ENCODE measurements at regions not wholly inside any gene's neighbourhood (a gene's known extent, or its start where the extent isn't known, plus 50 kb on each side); places are given as distances from the start of the nearest gene placed in this dataset.

DNA sequence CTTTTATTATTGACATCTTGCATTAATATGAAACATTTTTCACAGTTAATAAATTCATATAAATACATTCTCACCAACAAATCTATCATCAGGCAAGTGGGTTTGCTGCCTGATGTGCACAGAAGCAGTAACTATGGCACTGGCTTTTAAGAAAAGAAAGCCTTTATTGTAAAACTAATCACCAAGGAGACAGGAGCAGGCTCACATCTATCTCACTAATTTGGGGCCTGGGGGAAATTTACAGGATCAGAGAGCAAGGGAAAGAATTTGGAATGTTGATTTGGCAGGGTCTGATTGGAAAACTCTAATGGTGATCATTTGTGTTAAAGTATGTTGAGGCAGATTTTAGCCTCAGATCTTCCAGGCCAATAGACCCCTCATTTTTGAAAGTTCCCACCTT, 605.7 kb downstream of the POM121L12 start:
- TF ChIP-seq, protein P1, sequence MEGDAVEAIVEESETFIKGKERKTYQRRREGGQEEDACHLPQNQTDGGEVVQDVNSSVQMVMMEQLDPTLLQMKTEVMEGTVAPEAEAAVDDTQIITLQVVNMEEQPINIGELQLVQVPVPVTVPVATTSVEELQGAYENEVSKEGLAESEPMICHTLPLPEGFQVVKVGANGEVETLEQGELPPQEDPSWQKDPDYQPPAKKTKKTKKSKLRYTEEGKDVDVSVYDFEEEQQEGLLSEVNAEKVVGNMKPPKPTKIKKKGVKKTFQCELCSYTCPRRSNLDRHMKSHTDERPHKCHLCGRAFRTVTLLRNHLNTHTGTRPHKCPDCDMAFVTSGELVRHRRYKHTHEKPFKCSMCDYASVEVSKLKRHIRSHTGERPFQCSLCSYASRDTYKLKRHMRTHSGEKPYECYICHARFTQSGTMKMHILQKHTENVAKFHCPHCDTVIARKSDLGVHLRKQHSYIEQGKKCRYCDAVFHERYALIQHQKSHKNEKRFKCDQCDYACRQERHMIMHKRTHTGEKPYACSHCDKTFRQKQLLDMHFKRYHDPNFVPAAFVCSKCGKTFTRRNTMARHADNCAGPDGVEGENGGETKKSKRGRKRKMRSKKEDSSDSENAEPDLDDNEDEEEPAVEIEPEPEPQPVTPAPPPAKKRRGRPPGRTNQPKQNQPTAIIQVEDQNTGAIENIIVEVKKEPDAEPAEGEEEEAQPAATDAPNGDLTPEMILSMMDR (IDR thresholded peaks at IDR 0.05) = no peak
- no peak for TF ChIP-seq POLR2A (IDR thresholded peaks at IDR 0.05)

All from adrenal gland (tissue), 5 donors.